Panc1 (cell line): ENCODE measurements at regions not wholly inside any gene's neighbourhood (a gene's known extent, or its start where the extent isn't known, plus 50 kb on each side); places are given as distances from the start of the nearest gene placed in this dataset.

ENCODE experiments used
- CTCF ChIP-seq: fragments of 450-650 bp; IDR thresholded peaks from 2 replicates; pipeline ENCODE4 v1.5.1; 2017; ENCODE audit warnings: mild to moderate bottlenecking
- POLR2AphosphoS5 ChIP-seq: IDR thresholded peaks from 2 replicates; pipeline ENCODE4 v1.6.1; 2012; ENCODE audit warnings: mild to moderate bottlenecking, low read depth, low read length, moderate library complexity
- SIN3A ChIP-seq: IDR thresholded peaks from 2 replicates; pipeline ENCODE4 v1.6.1; 2012; ENCODE audit warnings: low read depth, mild to moderate bottlenecking, low read length, moderate library complexity, borderline replicate concordance; ENCODE audit not compliant: insufficient read depth
- TCF7L2 ChIP-seq: IDR thresholded peaks from 2 replicates; pipeline ENCODE4 v1.6.1; 2011; ENCODE audit warnings: mild to moderate bottlenecking, low read depth, low read length, inconsistent platforms

GRCh38 chr9:73872701-73873100, 624.4 kb upstream of the RORB start:
- no peak for TF ChIP-seq CTCF
- TF ChIP-seq SIN3A: no peak
- no peak for TF ChIP-seq POLR2AphosphoS5
- no peak for TF ChIP-seq TCF7L2
